Activated CD8-positive, alpha-beta memory T cell treated with anti-CD3 and anti-CD28 coated beads, Interleukin-2, amount 10 ng/mL, durations not matched to agents 7 days and 5 days (primary cell): ENCODE measurements at regions not wholly inside any gene's neighbourhood (a gene's known extent, or its start where the extent isn't known, plus 50 kb on each side); places are given as distances from the start of the nearest gene placed in this dataset.

Source experiments
- ATAC-seq: fragments of 150-1000 bp; cut with Tn5 transposase; one replicate; pipeline ENCODE4 v1.10.0; 2021; ENCODE audit warnings: moderate library complexity
- CTCF ChIA-PET: fragments of 350-600 bp; sonication (Branson Sonifier 250); formaldehyde crosslinking; loops from one replicate; lab custom pipeline; 2021; ENCODE audit warnings: antibody characterized with exemption; lab: Charles Lee
- DNase-seq: peaks from one replicate; pipeline ENCODE4 v3.0.0-alpha.2; 2020
- H3K27ac Mint-ChIP-seq: one replicate; pipeline ENCODE4 v1.8.0; 2021; ENCODE audit warnings: mild to moderate bottlenecking, mixed read lengths
- H3K27me3 Mint-ChIP-seq: one replicate; pipeline ENCODE4 v1.8.0; 2021; ENCODE audit warnings: mixed read lengths
- H3K36me3 Mint-ChIP-seq: one replicate; pipeline ENCODE4 v1.8.0; 2021; ENCODE audit warnings: mild to moderate bottlenecking, mixed read lengths
- H3K4me1 Mint-ChIP-seq: one replicate; pipeline ENCODE4 v1.8.0; 2021; ENCODE audit warnings: mixed read lengths
- H3K4me3 Mint-ChIP-seq: one replicate; pipeline ENCODE4 v1.8.0; 2021; ENCODE audit warnings: mild to moderate bottlenecking, moderate library complexity, mixed read lengths
- H3K9me3 Mint-ChIP-seq: one replicate; pipeline ENCODE4 v1.8.0; 2022; ENCODE audit warnings: low read depth, mixed read lengths

DNA sequence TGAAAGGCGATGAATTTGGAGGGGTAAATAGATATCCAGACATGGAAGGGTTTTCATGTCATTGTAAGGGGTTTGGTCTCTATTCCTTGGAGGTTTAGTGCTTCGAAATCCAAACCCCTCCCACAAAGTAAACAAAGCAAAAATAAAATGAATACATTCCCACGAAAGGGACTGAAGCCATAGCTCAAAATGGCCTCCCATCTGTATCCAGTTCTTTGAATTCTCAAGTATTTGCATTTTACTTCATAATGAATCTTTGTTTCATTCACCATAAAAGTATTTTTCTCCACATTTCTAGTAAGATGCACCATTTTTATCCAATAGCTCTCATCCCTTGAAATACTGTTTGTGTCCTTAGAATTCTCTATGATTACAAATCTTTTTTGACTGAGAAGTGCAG is 103.2 kb upstream of the DTNA start:
- Mint-ChIP-seq H3K36me3 (no peaks in the 10 kb centered on the region), H3K27ac (no peak overlapping the region), H3K4me1 (no peaks in the 10 kb centered on the region), H3K27me3 (no peaks in the 10 kb centered on the region), H3K9me3 (no peaks in the 10 kb centered on the region), H3K4me3 (no peak overlapping the region)
- CTCF ChIA-PET = no interaction called here
- DNase-seq = no peak
- no peak for ATAC-seq

DNA sequence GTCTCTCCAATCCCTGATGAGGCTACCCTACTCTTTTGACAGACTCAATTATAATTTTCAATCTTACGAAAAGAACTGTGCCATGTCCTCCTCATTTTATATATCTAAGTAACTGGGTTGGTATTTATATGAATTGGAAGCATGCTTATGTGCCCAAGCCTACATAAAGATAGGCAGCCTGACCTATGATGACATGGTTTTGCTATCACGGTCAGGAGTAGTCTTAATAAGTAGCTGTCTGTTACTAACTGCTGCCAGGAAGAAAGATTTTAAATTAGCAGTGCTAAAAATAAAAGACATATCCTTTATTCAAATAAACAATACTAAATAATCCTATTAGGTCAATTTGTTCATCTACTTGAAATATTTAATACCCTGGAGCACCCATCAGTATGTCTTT is 102.0 kb upstream of the DTNA start:
- no peaks in the 10 kb centered on the region for H3K36me3 Mint-ChIP-seq
- H3K27ac Mint-ChIP-seq = no peak overlapping the region
- ATAC-seq (no peak), DNase-seq (no peak)
- H3K4me1 Mint-ChIP-seq = no peaks in the 10 kb centered on the region
- no peak overlapping the region for H3K4me3 Mint-ChIP-seq
- CTCF ChIA-PET = no interaction called here
- peaks cover 1% of the 10 kb centered on the region for H3K9me3 Mint-ChIP-seq
- H3K27me3 Mint-ChIP-seq = no peaks in the 10 kb centered on the region

DNA sequence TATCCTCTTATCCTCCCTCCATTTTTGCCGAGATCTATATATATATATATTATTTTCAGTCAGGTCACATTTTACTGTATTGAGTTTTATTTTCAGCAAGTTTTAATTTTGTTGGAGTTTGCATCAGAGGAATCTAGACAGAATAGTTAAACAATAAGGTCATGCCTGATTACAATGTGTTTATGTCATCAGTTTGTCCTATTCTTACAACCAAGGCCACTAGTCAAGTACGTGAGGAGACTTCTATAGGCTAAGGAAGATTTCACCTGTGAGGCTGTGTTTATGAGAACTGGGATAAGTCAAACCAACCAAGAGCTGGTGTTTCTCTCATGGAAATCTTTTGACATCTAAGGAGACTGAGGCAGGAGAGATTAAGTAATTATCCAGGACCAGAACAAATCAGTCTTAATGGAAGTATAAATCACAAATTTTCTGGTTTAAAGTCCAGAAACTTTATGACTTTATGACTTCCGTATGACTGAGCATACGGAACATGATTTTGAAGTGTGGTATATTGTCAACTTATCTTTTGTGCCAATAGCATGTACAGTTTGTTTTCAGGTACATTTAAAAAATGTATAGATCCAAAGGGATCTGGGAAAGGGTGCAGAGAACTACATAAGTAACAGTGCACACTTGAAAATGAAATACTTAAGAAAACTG is 100.0 kb upstream of the DTNA start:
- no peak overlapping the region for H3K27ac Mint-ChIP-seq
- H3K36me3 Mint-ChIP-seq = no peaks in the 10 kb centered on the region
- DNase-seq (no peak), ATAC-seq (no peak)
- CTCF ChIA-PET = no interaction called here
- no peaks in the 10 kb centered on the region for H3K27me3 Mint-ChIP-seq
- peaks cover 7% of the 10 kb centered on the region for H3K9me3 Mint-ChIP-seq
- H3K4me1 Mint-ChIP-seq = no peaks in the 10 kb centered on the region
- no peak overlapping the region for H3K4me3 Mint-ChIP-seq

DNA sequence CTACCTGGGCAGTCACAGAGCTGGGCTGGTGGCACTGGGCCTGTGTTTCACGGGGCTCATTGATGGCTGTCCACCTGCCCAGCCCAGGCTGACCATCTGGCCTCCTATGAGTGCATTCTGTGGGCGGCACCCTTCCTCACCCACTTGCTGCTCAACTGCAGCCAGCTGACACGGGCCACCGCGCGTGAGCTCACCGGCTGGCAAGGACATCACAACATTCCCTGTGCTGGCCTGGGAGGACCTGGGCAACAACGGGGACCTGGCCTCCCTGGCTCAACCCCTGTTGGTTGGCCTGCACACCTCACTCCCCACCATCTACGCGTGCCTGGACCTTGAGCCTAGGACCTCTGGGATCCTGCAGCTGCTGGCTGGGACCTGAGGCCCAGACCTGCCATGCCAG is 98.2 kb upstream of the DTNA start:
- Mint-ChIP-seq H3K9me3 (peaks cover 7% of the 10 kb centered on the region), H3K4me3 (no peak overlapping the region), H3K27ac (no peak overlapping the region), H3K4me1 (no peaks in the 10 kb centered on the region), H3K27me3 (no peaks in the 10 kb centered on the region), H3K36me3 (no peaks in the 10 kb centered on the region)
- no peak for DNase-seq
- ATAC-seq = no peak
- CTCF ChIA-PET = no interaction called here

DNA sequence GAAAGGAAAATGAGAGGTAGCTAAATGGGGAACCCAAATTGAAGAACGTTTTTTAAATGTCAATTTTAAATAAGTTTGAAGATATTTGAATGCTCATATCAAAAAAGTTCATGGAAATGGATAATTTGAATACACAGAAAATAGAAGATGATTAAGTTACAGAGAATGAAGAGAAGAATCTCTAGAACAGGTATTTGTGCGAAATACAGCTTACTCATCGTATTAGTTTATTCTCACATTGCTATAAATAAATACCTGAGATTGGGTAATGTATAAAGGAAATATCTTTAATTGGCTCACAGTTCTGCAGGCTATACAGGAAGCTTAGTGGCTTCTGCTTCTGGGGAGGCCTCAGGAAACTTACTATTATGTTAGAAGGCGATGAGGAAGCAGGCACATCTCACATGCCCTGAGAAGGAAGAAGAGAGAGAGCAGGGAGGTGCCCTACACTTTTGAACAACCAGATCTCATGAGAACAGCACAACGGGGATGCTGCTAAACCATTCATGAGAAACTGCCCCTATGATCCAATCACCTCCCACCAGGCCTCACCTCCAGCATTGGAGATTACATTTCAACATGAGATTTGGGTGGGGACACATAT is 89.7 kb upstream of the DTNA start:
- Mint-ChIP-seq H3K4me1 (no peaks in the 10 kb centered on the region), H3K4me3 (no peak overlapping the region), H3K9me3 (peaks cover 6% of the 10 kb centered on the region), H3K36me3 (no peaks in the 10 kb centered on the region), H3K27me3 (no peaks in the 10 kb centered on the region), H3K27ac (no peak overlapping the region)
- CTCF ChIA-PET = no interaction called here
- ATAC-seq (no peak), DNase-seq (no peak)

GRCh38 chr18:34623557-34623956 is 86.5 kb upstream of the DTNA start:
- DNase-seq = no peak
- Mint-ChIP-seq H3K4me1 (no peaks in the 10 kb centered on the region), H3K27ac (no peak overlapping the region), H3K36me3 (no peaks in the 10 kb centered on the region), H3K27me3 (no peaks in the 10 kb centered on the region), H3K9me3 (peaks cover 6% of the 10 kb centered on the region), H3K4me3 (no peak overlapping the region)
- no peak for ATAC-seq
- CTCF ChIA-PET = interaction anchor here (0.9 kb wide), 1 partner anchor 39 kb away, joined by 3 read pairs; no protein-coding TSS in a partner anchor

- Mint-ChIP-seq H3K36me3 (no peaks in the 10 kb centered on the region), H3K27me3 (no peaks in the 10 kb centered on the region), H3K27ac (no peak overlapping the region), H3K9me3 (peaks cover 4% of the 10 kb centered on the region), H3K4me3 (no peak overlapping the region), H3K4me1 (no peaks in the 10 kb centered on the region)
- DNase-seq = no peak
- ATAC-seq = no peak
- CTCF ChIA-PET = no interaction called here
Measured at GRCh38 chr18:34624551-34624950, 85.5 kb upstream of the DTNA start.

DNA sequence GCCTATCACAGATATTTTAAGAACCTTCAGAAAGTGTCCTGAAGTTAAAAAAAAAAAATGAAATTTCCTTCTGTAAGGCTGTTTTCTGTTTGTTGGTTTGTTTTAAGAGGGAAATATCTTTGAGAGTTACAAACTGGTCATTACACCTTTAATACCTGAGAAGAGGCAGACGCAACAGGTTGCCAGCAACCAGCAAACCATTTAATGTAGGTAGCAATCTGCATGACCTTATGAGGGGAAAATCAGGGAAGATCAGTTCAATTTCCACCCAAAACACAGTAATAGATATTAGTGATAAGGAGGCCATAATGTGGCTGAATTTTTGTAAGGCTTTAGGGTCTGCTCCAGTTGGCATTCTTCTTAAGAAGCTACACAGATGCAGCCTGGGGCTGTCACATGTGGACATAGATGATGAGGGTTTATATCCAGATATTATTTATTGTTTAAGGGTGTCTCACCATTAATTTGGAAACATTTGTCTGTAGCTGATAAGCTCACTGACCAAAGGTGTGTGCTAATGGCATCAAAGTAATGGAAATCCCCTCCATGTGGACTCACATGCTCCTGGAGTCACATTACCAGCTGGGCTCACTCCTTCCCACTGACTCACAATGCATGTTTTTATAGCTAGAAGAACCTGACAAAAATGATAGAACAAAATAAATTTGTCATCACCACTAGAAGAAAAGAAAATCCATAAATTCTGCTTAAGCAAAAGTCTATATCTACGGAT is 83.5 kb upstream of the DTNA start:
- no peaks in the 10 kb centered on the region for H3K9me3 Mint-ChIP-seq
- no peaks in the 10 kb centered on the region for H3K27me3 Mint-ChIP-seq
- CTCF ChIA-PET = no interaction called here

GRCh38 chr18:34627137-34627920 is 82.8 kb upstream of the DTNA start:
- Mint-ChIP-seq H3K27me3 (no peaks in the 10 kb centered on the region), H3K27ac (no peak overlapping the region), H3K36me3 (no peaks in the 10 kb centered on the region), H3K4me1 (no peaks in the 10 kb centered on the region), H3K9me3 (no peaks in the 10 kb centered on the region), H3K4me3 (no peak overlapping the region)
- DNase-seq (no peak), ATAC-seq (no peak)
- CTCF ChIA-PET = interaction anchor here (0.9 kb wide), 1 partner anchor 34 kb away, joined by 3 read pairs; no protein-coding TSS in a partner anchor

More for the DNA sequence above, 83.5 kb upstream of the DTNA start:
- DNase-seq = no peak
- ATAC-seq = no peak
- no peaks in the 10 kb centered on the region for H3K4me1 Mint-ChIP-seq
- H3K27ac Mint-ChIP-seq = no peak overlapping the region
- no peaks in the 10 kb centered on the region for H3K36me3 Mint-ChIP-seq
- no peak overlapping the region for H3K4me3 Mint-ChIP-seq

DNA sequence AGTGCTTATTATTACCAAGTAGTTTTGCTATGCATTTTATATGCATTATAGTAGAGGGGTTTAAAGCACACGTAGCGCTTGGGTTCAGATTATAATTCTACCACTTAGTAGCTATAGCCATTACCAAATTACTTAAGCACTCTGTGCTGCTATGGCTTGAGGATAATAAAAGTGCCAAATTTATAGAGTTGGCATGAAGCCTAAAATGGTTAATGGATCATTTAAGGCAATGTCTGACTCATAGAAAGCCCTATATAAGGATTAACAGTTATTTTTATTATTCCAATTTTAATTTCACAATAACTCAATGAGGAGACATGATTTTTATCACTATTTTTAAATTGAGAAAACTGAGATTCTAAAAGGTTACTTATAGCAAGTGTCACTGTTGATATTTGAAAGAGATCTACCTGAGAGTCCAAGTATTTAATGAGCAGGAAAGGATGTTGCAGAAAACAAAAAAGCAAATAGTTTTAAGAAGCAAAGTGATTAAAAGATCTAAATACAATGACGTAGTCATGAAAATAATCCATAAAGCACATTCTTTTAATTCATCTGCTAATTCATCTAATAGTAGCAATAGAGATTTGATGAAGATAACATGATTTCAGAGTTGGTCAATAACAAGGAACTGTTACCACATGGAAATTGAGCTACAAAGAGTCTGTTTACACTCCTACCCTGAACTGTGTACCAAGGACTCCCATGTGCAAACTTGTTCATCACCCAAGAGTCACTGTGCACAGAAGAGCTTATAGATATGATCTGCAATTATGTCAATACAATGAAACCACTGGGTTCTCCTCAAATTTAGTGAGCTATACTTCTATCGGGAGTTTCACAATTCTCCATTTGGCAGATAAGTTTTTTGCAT is 78.8 kb upstream of the DTNA start:
- DNase-seq = no peak
- no peaks in the 10 kb centered on the region for H3K9me3 Mint-ChIP-seq
- no peaks in the 10 kb centered on the region for H3K36me3 Mint-ChIP-seq
- no peak for ATAC-seq
- CTCF ChIA-PET = interaction anchor here (1.3 kb wide), 1 partner anchor 30 kb away, joined by 4 read pairs; no protein-coding TSS in a partner anchor
- H3K27ac Mint-ChIP-seq = no peak overlapping the region
- H3K27me3 Mint-ChIP-seq = no peaks in the 10 kb centered on the region
- no peaks in the 10 kb centered on the region for H3K4me1 Mint-ChIP-seq
- H3K4me3 Mint-ChIP-seq = no peak overlapping the region

GRCh38 chr18:34632321-34632720 is 77.8 kb upstream of the DTNA start:
- no peaks in the 10 kb centered on the region for H3K9me3 Mint-ChIP-seq
- no peak for DNase-seq
- H3K27ac Mint-ChIP-seq = no peak overlapping the region
- H3K4me3 Mint-ChIP-seq = no peak overlapping the region
- CTCF ChIA-PET = no interaction called here
- H3K36me3 Mint-ChIP-seq = no peaks in the 10 kb centered on the region
- H3K4me1 Mint-ChIP-seq = no peaks in the 10 kb centered on the region
- ATAC-seq = no peak
- no peaks in the 10 kb centered on the region for H3K27me3 Mint-ChIP-seq

GRCh38 chr18:34633368-34633767 is 76.7 kb upstream of the DTNA start:
- no peak overlapping the region for H3K4me3 Mint-ChIP-seq
- CTCF ChIA-PET = no interaction called here
- no peak overlapping the region for H3K27ac Mint-ChIP-seq
- ATAC-seq (no peak), DNase-seq (no peak)
- H3K27me3 Mint-ChIP-seq = no peaks in the 10 kb centered on the region
- H3K36me3 Mint-ChIP-seq = no peaks in the 10 kb centered on the region
- no peaks in the 10 kb centered on the region for H3K9me3 Mint-ChIP-seq
- no peaks in the 10 kb centered on the region for H3K4me1 Mint-ChIP-seq
